Activated naive CD8-positive, alpha-beta T cell treated with anti-CD3 and anti-CD28 coated beads, Interleukin-2, amount 10 ng/mL, durations not matched to agents 7 days and 5 days (primary cell): ENCODE measurements at regions not wholly inside any gene's neighbourhood (a gene's known extent, or its start where the extent isn't known, plus 50 kb on each side); places are given as distances from the start of the nearest gene placed in this dataset.
"Not testable (repeated sequence)": the region's sequence is repeated elsewhere in the genome, so short reads cannot be mapped to it uniquely, and the experiment has no call there.

Experiments
- ATAC-seq: fragments of 150-1000 bp; cut with Tn5 transposase; one replicate; pipeline ENCODE4 v1.10.0; 2021; ENCODE audit warnings: low read depth, moderate library complexity
- POLR2A ChIA-PET: fragments of 350-600 bp; sonication (Branson Sonifier 250); formaldehyde crosslinking; loops from one replicate; lab custom pipeline; 2021; ENCODE audit warnings: antibody characterized with exemption; lab: Charles Lee
- DNase-seq: peaks from one replicate; pipeline ENCODE4 v3.0.0; 2021
- H3K27ac Mint-ChIP-seq: one replicate; pipeline ENCODE4 v1.8.0; 2022; ENCODE audit warnings: mild to moderate bottlenecking, mixed read lengths
- H3K27me3 Mint-ChIP-seq: one replicate; pipeline ENCODE4 v1.8.0; 2022; ENCODE audit warnings: mild to moderate bottlenecking, moderate library complexity, mixed read lengths
- H3K36me3 Mint-ChIP-seq: one replicate; pipeline ENCODE4 v1.8.0; 2021; ENCODE audit warnings: mild to moderate bottlenecking, mixed read lengths
- H3K4me1 Mint-ChIP-seq: one replicate; pipeline ENCODE4 v1.8.0; 2021; ENCODE audit warnings: mixed read lengths
- H3K4me3 Mint-ChIP-seq: one replicate; pipeline ENCODE4 v1.8.0; 2022; ENCODE audit warnings: mild to moderate bottlenecking, moderate library complexity, mixed read lengths
- H3K9me3 Mint-ChIP-seq: one replicate; pipeline ENCODE4 v1.8.0; 2021; ENCODE audit warnings: mixed read lengths

GRCh38 chr7:120039138-120039537 lies 233.8 kb upstream of the KCND2 start:
- Mint-ChIP-seq H3K27me3 (no peaks in the 10 kb centered on the region), H3K4me1 (no peaks in the 10 kb centered on the region), H3K9me3 (peaks cover 6% of the 10 kb centered on the region), H3K4me3 (no peak overlapping the region), H3K36me3 (no peaks in the 10 kb centered on the region), H3K27ac (no peak overlapping the region)
- POLR2A ChIA-PET: no interaction called here
- no peak for ATAC-seq
- DNase-seq: no peak

GRCh38 chr7:120041798-120042197 lies 231.2 kb upstream of the KCND2 start:
- ATAC-seq (no peak), DNase-seq (no peak)
- H3K27me3 Mint-ChIP-seq: no peaks in the 10 kb centered on the region
- H3K4me3 Mint-ChIP-seq: no peak overlapping the region
- H3K27ac Mint-ChIP-seq: no peak overlapping the region
- no peaks in the 10 kb centered on the region for H3K4me1 Mint-ChIP-seq
- H3K36me3 Mint-ChIP-seq: no peaks in the 10 kb centered on the region
- POLR2A ChIA-PET: no interaction called here
- H3K9me3 Mint-ChIP-seq: peaks cover 6% of the 10 kb centered on the region

DNA sequence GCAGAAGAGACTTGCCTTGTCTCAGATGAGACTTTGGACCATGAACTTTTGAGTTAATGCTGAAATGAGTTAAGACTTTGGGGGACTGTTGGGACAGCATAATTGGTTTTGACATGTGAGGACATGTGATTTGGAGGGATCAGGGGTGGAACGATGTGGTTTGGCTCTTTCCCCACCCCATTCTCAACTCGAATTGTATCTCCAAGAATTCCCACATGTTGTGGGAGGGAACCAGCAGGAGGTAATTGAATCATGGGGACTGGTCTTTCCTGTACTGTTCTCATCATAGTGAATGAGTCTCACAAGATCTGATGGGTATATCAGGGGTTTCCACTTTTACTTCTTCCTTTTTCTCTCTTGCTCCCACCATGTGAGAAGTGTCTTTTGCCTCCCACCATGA lies 229.7 kb upstream of the KCND2 start:
- Mint-ChIP-seq H3K4me1 (no peaks in the 10 kb centered on the region), H3K27me3 (no peaks in the 10 kb centered on the region), H3K36me3 (no peaks in the 10 kb centered on the region), H3K4me3 (no peak overlapping the region), H3K9me3 (peaks cover 4% of the 10 kb centered on the region), H3K27ac (no peak overlapping the region)
- no peak for ATAC-seq
- no peak for DNase-seq
- POLR2A ChIA-PET: no interaction called here

DNA sequence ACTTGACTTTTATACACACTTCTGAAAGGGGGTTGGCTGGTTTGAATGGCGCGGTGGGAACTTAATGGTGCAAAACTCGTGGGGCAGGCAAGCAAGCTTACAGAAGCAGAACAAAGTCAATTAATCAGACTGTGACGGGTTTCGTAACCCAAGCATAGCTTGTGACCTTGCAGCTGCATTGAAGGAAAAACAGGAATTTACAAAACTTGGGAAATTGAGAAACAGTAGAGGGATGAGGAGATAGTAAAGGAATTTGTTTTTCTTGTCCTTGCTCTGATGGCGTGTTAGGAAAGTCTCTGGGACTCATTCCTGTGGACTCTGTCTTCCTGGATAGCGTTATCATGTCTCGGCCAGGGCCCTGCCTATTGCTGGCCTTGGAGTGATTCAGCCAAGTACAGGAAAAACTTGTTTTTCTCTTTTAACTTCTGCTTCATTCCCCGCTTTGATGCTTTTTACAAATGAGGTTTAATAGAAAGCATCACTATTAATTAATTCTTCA lies 220.0 kb upstream of the KCND2 start:
- no peak for DNase-seq
- peaks cover 3% of the 10 kb centered on the region for H3K9me3 Mint-ChIP-seq
- H3K4me1 Mint-ChIP-seq: no peaks in the 10 kb centered on the region
- H3K27me3 Mint-ChIP-seq: no peaks in the 10 kb centered on the region
- no peak for ATAC-seq
- no peaks in the 10 kb centered on the region for H3K36me3 Mint-ChIP-seq
- H3K27ac Mint-ChIP-seq: no peak overlapping the region
- H3K4me3 Mint-ChIP-seq: no peak overlapping the region
- POLR2A ChIA-PET: no interaction called here

DNA sequence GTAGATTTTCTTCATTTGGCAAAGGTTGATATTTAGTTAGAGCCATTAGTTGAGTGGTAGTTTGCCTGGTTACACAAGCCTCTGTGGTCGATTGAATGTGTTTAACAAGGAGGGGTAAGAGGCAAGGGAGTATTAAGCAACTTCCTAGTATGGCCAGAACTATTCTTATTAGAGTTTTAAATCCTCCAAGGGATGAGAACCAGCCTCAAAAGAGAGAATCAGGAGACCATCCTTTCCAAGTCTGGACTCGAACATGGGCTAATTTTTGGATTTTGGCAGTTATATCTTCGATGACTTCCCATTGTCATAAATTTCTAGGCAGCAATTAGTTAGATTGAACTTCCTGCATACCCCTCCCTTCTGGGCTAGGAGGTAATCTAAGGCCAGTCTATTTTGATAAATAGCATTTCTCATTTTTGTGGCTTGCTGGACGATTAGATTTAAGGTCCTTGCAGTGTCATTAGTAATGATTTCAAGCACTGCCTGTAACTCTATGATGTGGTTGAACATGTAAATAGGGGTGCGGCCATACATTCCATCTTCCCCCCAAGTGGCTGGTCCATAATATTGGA lies 219.5 kb upstream of the KCND2 start:
- POLR2A ChIA-PET: no interaction called here
- Mint-ChIP-seq H3K4me3 (no peak overlapping the region), H3K27ac (no peak overlapping the region), H3K27me3 (no peaks in the 10 kb centered on the region), H3K9me3 (peaks cover 3% of the 10 kb centered on the region), H3K36me3 (no peaks in the 10 kb centered on the region), H3K4me1 (no peaks in the 10 kb centered on the region)
- no peak for ATAC-seq
- DNase-seq: no peak

DNA sequence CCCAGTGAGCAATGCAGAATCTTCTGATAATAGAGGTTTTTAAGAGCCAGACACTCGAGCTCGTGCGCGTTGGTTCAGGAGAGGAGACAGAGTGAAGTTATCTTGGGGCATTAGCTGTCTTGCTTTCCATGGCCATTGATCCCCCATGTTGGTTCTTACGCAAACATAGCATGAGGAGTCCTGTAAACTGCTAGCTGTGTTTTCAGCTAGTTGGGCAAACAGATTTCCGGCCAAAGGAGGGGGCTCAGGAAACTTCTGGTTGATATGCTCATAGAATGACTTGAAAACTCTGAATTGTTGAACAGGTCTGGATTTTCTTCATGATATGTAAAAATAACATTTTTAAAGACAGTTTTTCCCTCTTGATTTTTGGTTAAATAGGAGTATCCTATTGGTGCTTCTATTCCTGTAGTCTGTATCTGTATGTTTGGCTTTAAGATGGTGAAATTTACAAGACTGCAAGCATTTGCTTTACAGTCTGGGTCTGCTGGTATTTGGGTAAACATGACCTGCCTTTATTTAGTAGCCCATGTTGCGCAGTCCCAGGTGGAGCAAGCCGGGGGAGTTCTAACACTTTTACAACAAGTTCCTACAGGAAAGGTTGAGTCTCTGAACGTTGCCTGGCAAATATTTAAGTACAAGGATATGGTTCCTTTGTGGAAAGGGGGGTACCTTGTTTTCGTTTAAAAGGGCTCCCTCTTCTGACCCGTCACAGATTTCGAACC lies 218.4 kb upstream of the KCND2 start:
- no peaks in the 10 kb centered on the region for H3K36me3 Mint-ChIP-seq
- DNase-seq (no peak), ATAC-seq (no peak)
- no peak overlapping the region for H3K4me3 Mint-ChIP-seq
- POLR2A ChIA-PET: no interaction called here
- H3K4me1 Mint-ChIP-seq: no peaks in the 10 kb centered on the region
- H3K27ac Mint-ChIP-seq: no peak overlapping the region
- peaks cover 3% of the 10 kb centered on the region for H3K9me3 Mint-ChIP-seq
- H3K27me3 Mint-ChIP-seq: no peaks in the 10 kb centered on the region

- H3K27me3 Mint-ChIP-seq: no peaks in the 10 kb centered on the region
- H3K4me1 Mint-ChIP-seq: no peaks in the 10 kb centered on the region
- no peak overlapping the region for H3K4me3 Mint-ChIP-seq
- POLR2A ChIA-PET: no interaction called here
- H3K27ac Mint-ChIP-seq: no peak overlapping the region
- no peak for DNase-seq
- H3K36me3 Mint-ChIP-seq: no peaks in the 10 kb centered on the region
- peaks cover 3% of the 10 kb centered on the region for H3K9me3 Mint-ChIP-seq
- no peak for ATAC-seq
Measured at GRCh38 chr7:120055300-120055699, 217.7 kb upstream of the KCND2 start.

DNA sequence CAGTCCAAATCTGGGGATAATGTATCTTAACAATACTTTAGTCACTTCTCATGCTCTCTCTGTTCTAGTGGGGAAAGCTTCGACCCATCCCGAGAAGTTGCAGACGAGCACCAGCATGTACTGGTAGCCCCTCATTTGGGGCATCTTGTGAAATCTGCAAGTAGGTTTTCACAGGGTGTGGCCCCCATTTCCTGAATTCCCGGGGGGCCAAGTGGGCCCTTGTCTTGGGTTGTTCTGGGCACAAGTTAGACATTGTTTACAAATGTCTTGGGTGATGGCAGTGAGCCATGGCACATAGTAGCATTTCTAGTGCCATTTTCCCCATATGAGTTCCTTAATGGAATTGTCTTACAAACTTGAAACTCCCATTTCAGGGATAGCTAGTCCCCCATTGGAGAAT lies 216.7 kb upstream of the KCND2 start:
- Mint-ChIP-seq H3K36me3 (no peaks in the 10 kb centered on the region), H3K4me3 (no peak overlapping the region), H3K27me3 (no peaks in the 10 kb centered on the region), H3K4me1 (no peaks in the 10 kb centered on the region), H3K9me3 (peaks cover 3% of the 10 kb centered on the region), H3K27ac (no peak overlapping the region)
- DNase-seq: no peak
- ATAC-seq: no peak
- POLR2A ChIA-PET: no interaction called here

DNA sequence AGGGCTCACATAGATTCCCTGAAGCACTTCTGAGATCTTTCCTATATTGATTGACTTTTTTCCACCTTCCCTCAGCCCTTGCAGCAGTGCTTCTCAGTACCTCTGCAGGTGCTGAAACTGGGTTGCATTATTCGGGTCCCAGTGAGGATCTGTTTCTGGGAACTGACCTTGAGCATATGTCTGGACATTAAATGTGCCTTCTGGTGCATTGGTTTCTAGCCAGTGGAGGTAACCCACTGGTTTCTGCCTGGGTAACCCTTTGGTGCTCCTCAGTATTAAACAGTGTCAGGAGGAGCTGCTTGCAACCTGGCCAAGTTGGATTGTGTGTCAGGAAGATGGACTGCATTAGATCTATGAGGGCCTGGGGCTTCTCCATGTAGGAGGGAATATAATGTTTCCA lies 213.3 kb upstream of the KCND2 start:
- Mint-ChIP-seq H3K4me3 (no peak overlapping the region), H3K27ac (no peak overlapping the region), H3K36me3 (no peaks in the 10 kb centered on the region), H3K4me1 (no peaks in the 10 kb centered on the region), H3K27me3 (no peaks in the 10 kb centered on the region), H3K9me3 (peaks cover 3% of the 10 kb centered on the region)
- no peak for ATAC-seq
- POLR2A ChIA-PET: no interaction called here
- DNase-seq: no peak

DNA sequence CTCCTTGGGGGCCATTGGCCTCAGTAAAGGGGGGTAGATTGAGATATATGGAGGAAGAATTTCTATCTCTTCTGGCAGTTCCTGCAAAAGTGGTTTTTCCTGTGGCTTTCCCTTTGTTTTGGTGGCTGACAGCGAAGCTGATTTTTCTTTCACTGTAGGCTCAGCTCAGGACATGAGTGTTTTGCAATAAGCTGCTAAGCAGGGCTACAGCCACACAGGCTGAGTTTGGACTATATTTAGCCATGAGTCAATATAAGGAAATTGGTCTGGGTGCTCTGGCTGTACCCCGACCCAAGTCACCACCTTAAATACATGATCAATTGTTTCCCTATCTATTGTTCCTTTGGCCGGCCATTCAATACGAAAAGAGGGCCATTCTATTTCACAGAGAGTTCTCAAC lies 212.7 kb upstream of the KCND2 start:
- no peak for ATAC-seq
- no peaks in the 10 kb centered on the region for H3K27me3 Mint-ChIP-seq
- H3K27ac Mint-ChIP-seq: no peak overlapping the region
- DNase-seq: no peak
- H3K4me1 Mint-ChIP-seq: no peaks in the 10 kb centered on the region
- H3K9me3 Mint-ChIP-seq: no peaks in the 10 kb centered on the region
- H3K36me3 Mint-ChIP-seq: no peaks in the 10 kb centered on the region
- H3K4me3 Mint-ChIP-seq: no peak overlapping the region
- POLR2A ChIA-PET: no interaction called here

DNA sequence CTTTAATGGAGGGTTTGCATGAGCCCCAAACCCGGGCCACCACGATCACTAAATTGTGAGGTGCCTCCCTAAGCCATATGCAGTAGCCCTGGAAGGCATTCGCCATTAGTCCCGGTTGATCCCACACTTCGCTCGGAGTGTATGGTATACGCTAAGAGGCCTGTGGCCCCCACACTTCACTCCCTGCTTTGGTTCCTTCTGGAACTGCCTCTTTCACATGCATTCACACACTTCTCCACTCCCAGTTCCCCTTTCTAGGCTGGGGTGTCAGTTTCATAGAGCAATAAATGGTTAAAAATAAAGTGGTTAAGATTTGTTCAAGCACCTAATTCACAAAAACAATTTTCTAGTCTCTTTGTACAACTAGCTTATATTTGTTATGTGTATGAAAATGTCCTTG lies 212.1 kb upstream of the KCND2 start:
- Mint-ChIP-seq H3K36me3 (no peaks in the 10 kb centered on the region), H3K9me3 (no peaks in the 10 kb centered on the region), H3K27me3 (no peaks in the 10 kb centered on the region), H3K4me3 (no peak overlapping the region), H3K27ac (no peak overlapping the region), H3K4me1 (no peaks in the 10 kb centered on the region)
- POLR2A ChIA-PET: no interaction called here
- no peak for ATAC-seq
- no peak for DNase-seq

DNA sequence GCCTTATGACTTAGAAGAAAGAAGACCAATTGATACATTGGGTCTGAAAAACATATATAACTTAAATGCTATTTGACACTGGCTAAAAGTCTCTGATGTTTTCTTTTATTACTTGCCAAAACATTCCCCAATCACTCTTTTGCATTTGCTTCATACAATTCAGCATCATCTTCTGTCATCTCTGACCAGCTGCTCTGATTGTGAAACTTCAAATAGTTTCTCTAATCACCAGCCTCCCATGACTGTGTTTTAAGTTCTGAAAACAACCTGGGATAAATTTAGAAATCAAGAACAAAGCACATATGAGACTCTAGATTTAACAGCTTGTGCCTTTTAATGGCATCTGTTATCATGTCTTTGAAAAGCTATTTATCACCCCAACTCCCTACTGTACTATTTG lies 208.4 kb upstream of the KCND2 start:
- POLR2A ChIA-PET: no interaction called here
- H3K4me1 Mint-ChIP-seq: no peaks in the 10 kb centered on the region
- H3K4me3 Mint-ChIP-seq: no peak overlapping the region
- H3K9me3 Mint-ChIP-seq: peaks cover 10% of the 10 kb centered on the region
- no peaks in the 10 kb centered on the region for H3K27me3 Mint-ChIP-seq
- no peaks in the 10 kb centered on the region for H3K36me3 Mint-ChIP-seq
- no peak for ATAC-seq
- no peak for DNase-seq
- no peak overlapping the region for H3K27ac Mint-ChIP-seq

- ATAC-seq, H3K27ac Mint-ChIP-seq, H3K36me3 Mint-ChIP-seq, H3K4me1 Mint-ChIP-seq, H3K27me3 Mint-ChIP-seq, DNase-seq, POLR2A ChIA-PET, H3K4me3 Mint-ChIP-seq: not testable (repeated sequence)
- H3K9me3 Mint-ChIP-seq: peaks cover 12% of the 10 kb centered on the region
Measured at GRCh38 chr7:120066898-120067297, 206.1 kb upstream of the KCND2 start.

DNA sequence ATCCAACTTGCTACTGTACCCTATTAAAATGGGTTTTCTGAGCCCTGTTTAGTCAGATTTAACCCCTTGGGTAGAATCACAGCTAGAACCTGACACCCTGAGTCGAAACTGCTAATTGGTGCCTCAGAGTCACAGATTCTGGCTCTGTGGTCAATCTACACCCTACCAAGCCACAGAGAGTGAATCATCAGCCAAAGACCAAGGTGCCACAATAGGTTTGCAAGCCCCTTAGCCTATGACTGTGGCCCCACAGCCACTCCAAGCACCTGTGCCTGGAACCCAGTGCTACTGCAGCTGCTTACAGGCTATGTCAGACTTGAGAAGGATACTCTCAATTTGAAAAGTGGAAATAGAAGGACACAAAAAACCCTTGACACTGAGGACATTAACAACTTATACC lies 202.8 kb upstream of the KCND2 start:
- Mint-ChIP-seq H3K27ac (no peak overlapping the region), H3K4me1 (no peaks in the 10 kb centered on the region), H3K36me3 (no peaks in the 10 kb centered on the region), H3K4me3 (no peak overlapping the region), H3K9me3 (peaks cover 12% of the 10 kb centered on the region), H3K27me3 (no peaks in the 10 kb centered on the region)
- ATAC-seq (no peak), DNase-seq (no peak)
- POLR2A ChIA-PET: no interaction called here
